SK-N-SH (cell line): ENCODE measurements at regions not wholly inside any gene's neighbourhood (a gene's known extent, or its start where the extent isn't known, plus 50 kb on each side); places are given as distances from the start of the nearest gene placed in this dataset.

Experiments
- CTCF ChIA-PET: fragments of 300-600, 350-600 bp; formaldehyde crosslinking; extraction: SDS; loops from one replicate; lab custom pipeline; 2021; lab: Yijun Ruan, JAX
- POLR2A ChIA-PET: fragments of 350-600 bp; sonication (Branson Sonifier 250); formaldehyde crosslinking; extraction: SDS; loops from one replicate; lab custom pipeline; 2020; ENCODE audit warnings: antibody characterized with exemption, inconsistent platforms; lab: Yijun Ruan, JAX
- DNase-seq: peaks from one replicate; pipeline ENCODE4 v3.0.0; 2012
- H2AFZ ChIP-seq: fragments of 200-600 bp; sonication (generic); 2 replicates; pipeline ENCODE4 v1.8.1; 2016; ENCODE audit warnings: antibody characterized with exemption, mild to moderate bottlenecking, low read depth
- H3F3A ChIP-seq: fragments of 200-600 bp; sonication (generic); replicated peaks from 2 replicates; pipeline ENCODE3; 2016; ENCODE audit warnings: antibody characterized with exemption, mild to moderate bottlenecking; ENCODE audit not compliant: insufficient read depth
- H3K27ac ChIP-seq, 2 experiments: fragments of 200-500 bp in 1 of 2; fragments of 200-600 bp in 1 of 2; sonication (Bioruptor generic) in 1 of 2; sonication (generic), shearing (Covaris generic) in 1 of 2; 2 replicates each; pipeline versions ENCODE4 v1.5.1 to v1.6.1; 2014 to 2016; ENCODE audit warnings: low read depth in 2 of 2, inconsistent platforms in 1 of 2, low read length in 1 of 2, mild to moderate bottlenecking in 1 of 2, mixed read lengths in 1 of 2
- H3K27me3 ChIP-seq: fragments of 200-600 bp; sonication (generic), shearing (Covaris generic); 2 replicates; pipeline ENCODE4 v1.6.1; 2016; ENCODE audit warnings: mixed run types; ENCODE audit not compliant: insufficient read depth
- H3K36me3 ChIP-seq, 2 experiments: fragments of 200-500 bp in 1 of 2; fragments of 200-600 bp in 1 of 2; sonication (Bioruptor generic) in 1 of 2; sonication (generic) in 1 of 2; replicated peaks in 1 of 2; 2 replicates each; pipeline versions ENCODE3 to v1.5.1; 2014 to 2016; ENCODE audit warnings: low read length in 1 of 2, mild to moderate bottlenecking in 1 of 2; ENCODE audit not compliant: insufficient read depth in 2 of 2, control insufficient read depth in 1 of 2
- H3K4me1 ChIP-seq, 2 experiments: fragments of 200-500 bp in 1 of 2; fragments of 200-600 bp in 1 of 2; sonication (Bioruptor generic) in 1 of 2; sonication (generic), shearing (Covaris generic) in 1 of 2; 2 replicates each; pipeline versions ENCODE4 v1.5.1 to v1.6.1; 2014 to 2016; ENCODE audit warnings: low read depth in 1 of 2, low read length in 1 of 2, mixed run types in 1 of 2; ENCODE audit not compliant: insufficient read depth in 2 of 2, control insufficient read depth in 1 of 2
- H3K4me2 ChIP-seq: fragments of 200-600 bp; sonication (generic), shearing (Covaris generic); 2 replicates; pipeline ENCODE4 v1.6.1; 2017; ENCODE audit warnings: mixed run types
- H3K4me3 ChIP-seq, 2 experiments: fragments of 200-500 bp in 1 of 2; fragments of 200-600 bp in 1 of 2; sonication (Bioruptor generic) in 1 of 2; sonication (generic), shearing (Covaris generic) in 1 of 2; 2 replicates each; pipeline versions ENCODE4 v1.5.1 to v1.8.1; 2014 to 2016; ENCODE audit warnings: low read depth in 2 of 2, inconsistent platforms in 1 of 2, low read length in 1 of 2, mild to moderate bottlenecking in 1 of 2, mixed read lengths in 1 of 2, moderate library complexity in 1 of 2
- H3K79me2 ChIP-seq: fragments of 200-600 bp; sonication (generic); 2 replicates; pipeline ENCODE4 v1.8.1; 2017; ENCODE audit warnings: mild to moderate bottlenecking; ENCODE audit not compliant: insufficient read depth
- H3K9ac ChIP-seq: fragments of 200-600 bp; sonication (generic); 2 replicates; pipeline ENCODE4 v1.6.1; 2017; ENCODE audit warnings: mixed run types
- H3K9me2 ChIP-seq: fragments of 200-600 bp; sonication (generic); 2 replicates; pipeline ENCODE4 v1.6.1; 2017; ENCODE audit warnings: mixed run types
- H3K9me3 ChIP-seq: fragments of 200-600 bp; sonication (generic); 2 replicates; pipeline ENCODE4 v1.6.1; 2017; ENCODE audit warnings: mixed run types, mild to moderate bottlenecking, moderate library complexity
- H4K20me1 ChIP-seq: fragments of 200-600 bp; sonication (generic); 2 replicates; pipeline ENCODE4 v1.6.1; 2017; ENCODE audit warnings: mild to moderate bottlenecking, mixed run types; ENCODE audit not compliant: insufficient read depth
- EP300 ChIP-seq, 2 experiments: IDR thresholded peaks; 2 replicates each; pipeline versions ENCODE4 v1.4.0 to v1.6.1; 2012; ENCODE audit warnings: borderline replicate concordance in 1 of 2, low read depth in 1 of 2, low read length in 1 of 2
- FOSL2 ChIP-seq: IDR thresholded peaks from 2 replicates; pipeline ENCODE4 v1.4.0; 2012; ENCODE audit warnings: low read depth, mild to moderate bottlenecking, moderate library complexity, borderline replicate concordance
- FOXM1 ChIP-seq: IDR thresholded peaks from 2 replicates; pipeline ENCODE4 v1.4.0; 2012; ENCODE audit warnings: low read depth, mild to moderate bottlenecking
- JUND ChIP-seq: IDR thresholded peaks from 2 replicates; pipeline ENCODE4 v1.4.0; 2012
- NRF1 ChIP-seq: IDR thresholded peaks from 2 replicates; pipeline ENCODE4 v1.6.1; 2012; ENCODE audit warnings: low read depth, mild to moderate bottlenecking, low read length
- RAD21 ChIP-seq: IDR thresholded peaks from 2 replicates; pipeline ENCODE4 v1.6.1; 2012; ENCODE audit warnings: mild to moderate bottlenecking, low read length
- RCOR1 ChIP-seq: fragments of 150-350 bp; IDR thresholded peaks from 2 replicates; pipeline ENCODE4 v1.6.1; 2017; ENCODE audit warnings: antibody characterized with exemption, low read length
- SIN3A ChIP-seq: IDR thresholded peaks from 2 replicates; pipeline ENCODE4 v1.6.1; 2012; ENCODE audit warnings: low read depth, mild to moderate bottlenecking, low read length, moderate library complexity, borderline replicate concordance
- SMC3 ChIP-seq: IDR thresholded peaks from 2 replicates; pipeline ENCODE4 v1.6.1; 2012; ENCODE audit warnings: low read depth, low read length, improper control_type of control experiment
- WGBS: methylation state at CpG from one replicate; pipeline ENCODE4 v1.1.6; 2017; ENCODE audit warnings: low lambda C conversion rate; 5-methylcytosine and 5-hydroxymethylcytosine counted together
- TF ChIP-seq, protein P1 (sequence below): IDR thresholded peaks from 2 replicates; pipeline ENCODE4; 2012
- TF ChIP-seq, protein P2 (sequence below): IDR thresholded peaks from 2 replicates; pipeline ENCODE4 v1.4.0; 2012; ENCODE audit warnings: low read depth, borderline replicate concordance
- TF ChIP-seq, protein P3 (sequence below): fragments of 150-350 bp; IDR thresholded peaks from 2 replicates; pipeline ENCODE4 v1.6.1; 2016; ENCODE audit warnings: mild to moderate bottlenecking, low read depth, low read length
- TF ChIP-seq, protein P4 (sequence below): IDR thresholded peaks from 2 replicates; pipeline ENCODE4 v1.6.1; 2012; ENCODE audit warnings: mild to moderate bottlenecking, low read depth, low read length, moderate library complexity
- TF ChIP-seq, protein P5 (sequence below): IDR thresholded peaks from 2 replicates; pipeline ENCODE4 v1.4.0; 2012; ENCODE audit warnings: low read depth, borderline replicate concordance
- TF ChIP-seq, protein P6 (sequence below): fragments of 150-350 bp; IDR thresholded peaks from 2 replicates; pipeline ENCODE4 v1.6.1; 2017; ENCODE audit warnings: antibody characterized with exemption, low read length, low read depth, borderline replicate concordance

DNA sequence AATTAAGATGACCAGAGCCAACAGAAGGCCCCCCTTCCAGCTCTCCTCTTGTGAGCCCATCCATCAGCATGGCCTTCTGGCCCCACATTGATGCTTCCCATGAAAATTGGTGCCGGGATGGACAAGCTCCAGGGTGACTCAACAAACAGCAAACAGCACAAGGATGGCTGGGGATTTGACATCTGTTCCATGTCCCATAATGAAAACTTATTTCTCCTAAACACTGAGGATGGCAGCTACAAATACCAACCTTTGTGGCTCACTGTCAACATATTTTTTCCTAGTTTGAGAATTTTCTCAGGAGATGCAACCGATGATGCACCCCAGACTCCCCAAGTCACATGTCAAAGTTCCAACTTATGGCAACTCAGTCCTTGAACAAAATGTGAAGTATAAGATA, 169.6 kb upstream of the SIX2 start (continued):
- TF ChIP-seq EP300 (IDR thresholded peaks at IDR 0.05; ENCODE audit: borderline replicate concordance in 1 of 2, low read depth in 1 of 2, low read length in 1 of 2) (peak in 1 of 2 experiments; percentile 63; a peak in 1 of 4 replicates), JUND (peak; percentile 35; the same call in 1 of the 2 replicates)

DNA sequence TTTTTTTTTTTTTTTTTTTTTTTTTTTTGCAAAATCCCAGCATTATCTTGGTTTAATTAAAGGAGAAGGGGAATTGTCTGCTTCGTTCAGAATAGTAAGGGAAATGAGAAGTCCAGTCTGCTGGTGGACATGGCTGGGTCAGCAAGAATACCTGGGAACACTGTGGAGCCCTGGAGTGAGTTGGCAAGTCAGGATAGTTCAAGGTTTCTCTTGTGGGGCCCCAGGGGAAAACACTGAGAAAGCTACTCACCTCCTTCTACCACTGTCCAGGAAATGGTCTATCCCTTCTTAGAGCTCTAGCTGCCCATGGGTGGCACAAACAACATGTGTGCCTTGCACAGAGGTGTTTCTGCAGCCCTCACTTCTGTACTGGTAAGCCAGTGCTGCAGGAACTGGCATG, 169.1 kb upstream of the SIX2 start:
- ChIA-PET POLR2A (interaction anchor here (0.9 kb wide), 1 partner anchor 9 kb away, joined by 3 read pairs; no protein-coding TSS in a partner anchor), CTCF (interaction anchor here (2.0 kb wide), 1 partner anchor 197 kb away, joined by 7 read pairs; no protein-coding TSS in a partner anchor)
- Histone ChIP-seq H2AFZ (no peak overlapping the region), H3K9me2 (no peaks in the 10 kb centered on the region), H3K9ac (no peak overlapping the region), H3K4me2 (no peak overlapping the region), H3K36me3 (no peaks in the 10 kb centered on the region), H3K27me3 (no peaks in the 10 kb centered on the region), H4K20me1 (no peaks in the 10 kb centered on the region), H3K79me2 (no peaks in the 10 kb centered on the region), H3K4me1 (peaks cover 0 to 4% of the 10 kb centered on the region in 2 experiments; a peak in 2 of 4 replicates), H3K27ac (peak overlapping the region; percentile 28 to 77; a peak in 3 of 4 replicates), H3K9me3 (no peaks in the 10 kb centered on the region), H3F3A (peaks cover 3% of the 10 kb centered on the region), H3K4me3 (no peak overlapping the region)
- DNase-seq, result no peak
- TF ChIP-seq FOXM1, result 0 out of 2 replicates have a peak, but pooled peaks have one; percentile 8
- TF ChIP-seq SIN3A, result no peak
- 67% methylated on average over 1 of the region's 1 CpG for WGBS

DNA sequence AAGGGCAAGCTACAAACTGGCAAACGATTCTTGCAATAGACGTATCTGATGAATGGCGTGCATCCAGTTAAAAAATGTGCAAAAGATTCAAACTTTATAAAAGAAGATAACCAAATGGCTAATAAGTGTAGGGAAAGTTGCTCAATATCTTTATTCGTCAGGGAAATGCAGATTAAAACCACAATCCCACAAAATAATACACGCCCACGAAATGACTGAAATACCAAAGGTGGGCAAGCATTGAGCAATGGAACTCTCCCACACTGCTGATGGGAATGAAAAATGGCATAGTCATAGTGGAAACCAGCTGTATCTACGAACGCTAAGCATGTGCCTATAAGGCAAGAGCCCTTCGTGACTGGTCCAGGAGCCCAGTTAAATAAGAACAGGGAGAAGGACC, 168.6 kb upstream of the SIX2 start:
- no peak overlapping the region for H3K4me2 ChIP-seq
- no peak for TF ChIP-seq RAD21
- TF ChIP-seq, protein P1, sequence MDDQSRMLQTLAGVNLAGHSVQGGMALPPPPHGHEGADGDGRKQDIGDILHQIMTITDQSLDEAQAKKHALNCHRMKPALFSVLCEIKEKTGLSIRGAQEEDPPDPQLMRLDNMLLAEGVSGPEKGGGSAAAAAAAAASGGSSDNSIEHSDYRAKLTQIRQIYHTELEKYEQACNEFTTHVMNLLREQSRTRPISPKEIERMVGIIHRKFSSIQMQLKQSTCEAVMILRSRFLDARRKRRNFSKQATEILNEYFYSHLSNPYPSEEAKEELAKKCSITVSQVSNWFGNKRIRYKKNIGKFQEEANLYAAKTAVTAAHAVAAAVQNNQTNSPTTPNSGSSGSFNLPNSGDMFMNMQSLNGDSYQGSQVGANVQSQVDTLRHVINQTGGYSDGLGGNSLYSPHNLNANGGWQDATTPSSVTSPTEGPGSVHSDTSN, result peak; percentile 91
- TF ChIP-seq FOSL2, result peak; percentile 40; the same call in 1 of the 2 replicates
- TF ChIP-seq, protein P2, sequence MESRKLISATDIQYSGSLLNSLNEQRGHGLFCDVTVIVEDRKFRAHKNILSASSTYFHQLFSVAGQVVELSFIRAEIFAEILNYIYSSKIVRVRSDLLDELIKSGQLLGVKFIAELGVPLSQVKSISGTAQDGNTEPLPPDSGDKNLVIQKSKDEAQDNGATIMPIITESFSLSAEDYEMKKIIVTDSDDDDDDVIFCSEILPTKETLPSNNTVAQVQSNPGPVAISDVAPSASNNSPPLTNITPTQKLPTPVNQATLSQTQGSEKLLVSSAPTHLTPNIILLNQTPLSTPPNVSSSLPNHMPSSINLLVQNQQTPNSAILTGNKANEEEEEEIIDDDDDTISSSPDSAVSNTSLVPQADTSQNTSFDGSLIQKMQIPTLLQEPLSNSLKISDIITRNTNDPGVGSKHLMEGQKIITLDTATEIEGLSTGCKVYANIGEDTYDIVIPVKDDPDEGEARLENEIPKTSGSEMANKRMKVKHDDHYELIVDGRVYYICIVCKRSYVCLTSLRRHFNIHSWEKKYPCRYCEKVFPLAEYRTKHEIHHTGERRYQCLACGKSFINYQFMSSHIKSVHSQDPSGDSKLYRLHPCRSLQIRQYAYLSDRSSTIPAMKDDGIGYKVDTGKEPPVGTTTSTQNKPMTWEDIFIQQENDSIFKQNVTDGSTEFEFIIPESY, result no peak
- TF ChIP-seq RCOR1, result no peak
- no peak for TF ChIP-seq NRF1
- TF ChIP-seq, protein P3, sequence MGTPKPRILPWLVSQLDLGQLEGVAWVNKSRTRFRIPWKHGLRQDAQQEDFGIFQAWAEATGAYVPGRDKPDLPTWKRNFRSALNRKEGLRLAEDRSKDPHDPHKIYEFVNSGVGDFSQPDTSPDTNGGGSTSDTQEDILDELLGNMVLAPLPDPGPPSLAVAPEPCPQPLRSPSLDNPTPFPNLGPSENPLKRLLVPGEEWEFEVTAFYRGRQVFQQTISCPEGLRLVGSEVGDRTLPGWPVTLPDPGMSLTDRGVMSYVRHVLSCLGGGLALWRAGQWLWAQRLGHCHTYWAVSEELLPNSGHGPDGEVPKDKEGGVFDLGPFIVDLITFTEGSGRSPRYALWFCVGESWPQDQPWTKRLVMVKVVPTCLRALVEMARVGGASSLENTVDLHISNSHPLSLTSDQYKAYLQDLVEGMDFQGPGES, result no peak
- TF ChIP-seq, protein P4, sequence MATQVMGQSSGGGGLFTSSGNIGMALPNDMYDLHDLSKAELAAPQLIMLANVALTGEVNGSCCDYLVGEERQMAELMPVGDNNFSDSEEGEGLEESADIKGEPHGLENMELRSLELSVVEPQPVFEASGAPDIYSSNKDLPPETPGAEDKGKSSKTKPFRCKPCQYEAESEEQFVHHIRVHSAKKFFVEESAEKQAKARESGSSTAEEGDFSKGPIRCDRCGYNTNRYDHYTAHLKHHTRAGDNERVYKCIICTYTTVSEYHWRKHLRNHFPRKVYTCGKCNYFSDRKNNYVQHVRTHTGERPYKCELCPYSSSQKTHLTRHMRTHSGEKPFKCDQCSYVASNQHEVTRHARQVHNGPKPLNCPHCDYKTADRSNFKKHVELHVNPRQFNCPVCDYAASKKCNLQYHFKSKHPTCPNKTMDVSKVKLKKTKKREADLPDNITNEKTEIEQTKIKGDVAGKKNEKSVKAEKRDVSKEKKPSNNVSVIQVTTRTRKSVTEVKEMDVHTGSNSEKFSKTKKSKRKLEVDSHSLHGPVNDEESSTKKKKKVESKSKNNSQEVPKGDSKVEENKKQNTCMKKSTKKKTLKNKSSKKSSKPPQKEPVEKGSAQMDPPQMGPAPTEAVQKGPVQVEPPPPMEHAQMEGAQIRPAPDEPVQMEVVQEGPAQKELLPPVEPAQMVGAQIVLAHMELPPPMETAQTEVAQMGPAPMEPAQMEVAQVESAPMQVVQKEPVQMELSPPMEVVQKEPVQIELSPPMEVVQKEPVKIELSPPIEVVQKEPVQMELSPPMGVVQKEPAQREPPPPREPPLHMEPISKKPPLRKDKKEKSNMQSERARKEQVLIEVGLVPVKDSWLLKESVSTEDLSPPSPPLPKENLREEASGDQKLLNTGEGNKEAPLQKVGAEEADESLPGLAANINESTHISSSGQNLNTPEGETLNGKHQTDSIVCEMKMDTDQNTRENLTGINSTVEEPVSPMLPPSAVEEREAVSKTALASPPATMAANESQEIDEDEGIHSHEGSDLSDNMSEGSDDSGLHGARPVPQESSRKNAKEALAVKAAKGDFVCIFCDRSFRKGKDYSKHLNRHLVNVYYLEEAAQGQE, result peak; percentile 19; the same call in 1 of the 2 replicates
- TF ChIP-seq, protein P5, sequence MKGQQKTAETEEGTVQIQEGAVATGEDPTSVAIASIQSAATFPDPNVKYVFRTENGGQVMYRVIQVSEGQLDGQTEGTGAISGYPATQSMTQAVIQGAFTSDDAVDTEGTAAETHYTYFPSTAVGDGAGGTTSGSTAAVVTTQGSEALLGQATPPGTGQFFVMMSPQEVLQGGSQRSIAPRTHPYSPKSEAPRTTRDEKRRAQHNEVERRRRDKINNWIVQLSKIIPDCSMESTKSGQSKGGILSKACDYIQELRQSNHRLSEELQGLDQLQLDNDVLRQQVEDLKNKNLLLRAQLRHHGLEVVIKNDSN, result no peak
- no peak for TF ChIP-seq SMC3
- TF ChIP-seq, protein P6, sequence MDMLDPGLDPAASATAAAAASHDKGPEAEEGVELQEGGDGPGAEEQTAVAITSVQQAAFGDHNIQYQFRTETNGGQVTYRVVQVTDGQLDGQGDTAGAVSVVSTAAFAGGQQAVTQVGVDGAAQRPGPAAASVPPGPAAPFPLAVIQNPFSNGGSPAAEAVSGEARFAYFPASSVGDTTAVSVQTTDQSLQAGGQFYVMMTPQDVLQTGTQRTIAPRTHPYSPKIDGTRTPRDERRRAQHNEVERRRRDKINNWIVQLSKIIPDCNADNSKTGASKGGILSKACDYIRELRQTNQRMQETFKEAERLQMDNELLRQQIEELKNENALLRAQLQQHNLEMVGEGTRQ, result no peak

More for the DNA sequence above, 168.6 kb upstream of the SIX2 start:
- DNase-seq, result no peak
- ChIA-PET CTCF (no interaction called here), POLR2A (no interaction called here)
- no peaks in the 10 kb centered on the region for H3K27me3 ChIP-seq
- H2AFZ ChIP-seq, result no peak overlapping the region
- WGBS, result 43% methylated on average over 9 of the region's 9 CpGs
- no peaks in the 10 kb centered on the region for H4K20me1 ChIP-seq
- H3K9me3 ChIP-seq, result no peaks in the 10 kb centered on the region
- no peak overlapping the region; the same call in 1 of the 2 replicates for H3K9ac ChIP-seq
- H3K4me1 ChIP-seq, result peaks cover 0 to 8% of the 10 kb centered on the region in 2 experiments; a peak in 3 of 4 replicates
- H3K27ac ChIP-seq, result peak overlapping the region; percentile 28 to 77; a peak in 3 of 4 replicates
- H3F3A ChIP-seq, result peaks cover 7% of the 10 kb centered on the region
- no peak overlapping the region for H3K4me3 ChIP-seq
- no peaks in the 10 kb centered on the region for H3K9me2 ChIP-seq
- H3K79me2 ChIP-seq, result no peaks in the 10 kb centered on the region
- no peaks in the 10 kb centered on the region for H3K36me3 ChIP-seq
